Activated T-cell treated with anti-CD3 and anti-CD28 coated beads for 48 hours (primary cell): ENCODE measurements at regions not wholly inside any gene's neighbourhood (a gene's known extent, or its start where the extent isn't known, plus 50 kb on each side); places are given as distances from the start of the nearest gene placed in this dataset.
"Not testable (repeated sequence)": the region's sequence is repeated elsewhere in the genome, so short reads cannot be mapped to it uniquely, and the experiment has no call there.

Experiments used
- DNase-seq: peaks from one replicate; pipeline ENCODE4 v3.0.0-alpha.2; 2020; ENCODE audit warnings: low read depth

GRCh38 chr11:122604621-122605020, 50.9 kb upstream of the UBASH3B start:
- DNase-seq: no peak

- DNase-seq: no peak
Measured at GRCh38 chr11:122601141-122602125, 54.1 kb upstream of the UBASH3B start.

- DNase-seq: no peak
Measured at GRCh38 chr11:122600290-122600689, 55.2 kb upstream of the UBASH3B start.

GRCh38 chr11:122599434-122599833, 56.1 kb upstream of the UBASH3B start:
- no peak for DNase-seq

GRCh38 chr11:122598971-122599370, 56.6 kb upstream of the UBASH3B start:
- DNase-seq: no peak

- DNase-seq: no peak
Measured at GRCh38 chr11:122597511-122597910, 58.0 kb upstream of the UBASH3B start.

- DNase-seq: no peak
Measured at GRCh38 chr11:122594986-122595645, 60.4 kb upstream of the UBASH3B start.

GRCh38 chr11:122593473-122594420, 61.8 kb upstream of the UBASH3B start:
- no peak for DNase-seq

- no peak for DNase-seq
Measured at GRCh38 chr11:122592641-122593040, 62.9 kb upstream of the UBASH3B start.

- DNase-seq: no peak
Measured at GRCh38 chr11:122584670-122585069, 70.9 kb upstream of the UBASH3B start.

- DNase-seq: not testable (repeated sequence)
Measured at GRCh38 chr11:122580071-122580470, 75.5 kb upstream of the UBASH3B start.

- no peak for DNase-seq
Measured at GRCh38 chr11:122578171-122578825, 77.2 kb upstream of the UBASH3B start.

GRCh38 chr11:122572592-122572991, 82.9 kb upstream of the UBASH3B start:
- no peak for DNase-seq

- DNase-seq: no peak
Measured at GRCh38 chr11:122563761-122564160, 91.8 kb upstream of the UBASH3B start.

GRCh38 chr11:122559734-122560382, 95.7 kb upstream of the UBASH3B start:
- DNase-seq: no peak

GRCh38 chr11:122559218-122559617, 96.3 kb upstream of the UBASH3B start:
- DNase-seq: not testable (repeated sequence)

GRCh38 chr11:122557163-122557562, 98.4 kb upstream of the UBASH3B start:
- DNase-seq: not testable (repeated sequence)

- DNase-seq: no peak
Measured at GRCh38 chr11:122556605-122557004, 98.9 kb upstream of the UBASH3B start.

- DNase-seq: no peak
Measured at GRCh38 chr11:122538060-122538459, 117.5 kb upstream of the UBASH3B start.

- DNase-seq: no peak
Measured at GRCh38 chr11:122524898-122525297, 130.6 kb upstream of the UBASH3B start.
